ENCODE measurements at regions not wholly inside any gene's neighbourhood (a gene's known extent, or its start where the extent isn't known, plus 50 kb on each side); places are given as distances from the start of the nearest gene placed in this dataset.
A peak's percentile ranks its signal among the peaks of the same experiment; 100 is the strongest.

DNA sequence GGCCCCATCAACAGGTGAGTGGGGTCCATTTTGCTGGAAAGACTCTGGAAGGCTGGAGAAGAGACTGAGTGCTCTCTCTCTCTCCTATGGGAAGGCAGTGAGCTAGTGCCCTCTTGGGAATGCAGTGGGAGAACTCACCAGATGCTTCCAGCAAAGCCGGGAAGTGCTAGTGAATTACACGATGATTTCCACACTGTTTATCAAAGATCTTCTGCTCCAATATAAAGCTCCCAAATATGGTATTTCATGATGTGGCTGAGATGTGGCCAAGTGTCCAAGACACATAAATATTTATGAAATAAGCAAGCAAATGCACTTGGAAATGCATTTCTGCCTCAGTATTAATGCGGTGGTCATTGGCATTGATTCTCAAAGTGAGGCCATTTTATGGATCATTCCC is 135.9 kb downstream of the VAPA start:
- Histone ChIP-seq H3K36me3 (ENCODE audit: control insufficient read depth, insufficient read depth, low read length) (no peaks in the 10 kb centered on the region), H4K20me1 (ENCODE audit: insufficient read depth, low read length) (peaks cover 2% of the 10 kb centered on the region; the same call in 1 of the 2 replicates), H3K18ac (ENCODE audit: low read depth, low read length) (peak overlapping the region; percentile 74), H2BK5ac (ENCODE audit: low read depth, low read length, poor library complexity, severe bottlenecking) (no peak overlapping the region), H3K23ac (ENCODE audit: low read depth, low read length) (peak overlapping the region; percentile 65), H4K8ac (ENCODE audit: low read depth in 2 of 2, low read length in 2 of 2) (peak overlapping the region in 1 of 2 experiments; percentile 61; a peak in 1 of 4 replicates), H3K27ac (ENCODE audit: insufficient read depth, low read length) (peak overlapping the region; percentile 15; the same call in 1 of the 2 replicates), H3K4ac (ENCODE audit: low read depth, low read length) (peak overlapping the region; percentile 91), H3K4me3 (ENCODE audit: insufficient read depth, low read depth, low read length) (no peak overlapping the region), H3K9me1 (ENCODE audit: insufficient read depth, low read length) (peaks cover 17% of the 10 kb centered on the region), H3K4me2 (ENCODE audit: low read depth, low read length) (no peak overlapping the region), H2BK20ac (ENCODE audit: low read depth, low read length) (peak overlapping the region; percentile 90), H3K9ac (ENCODE audit: low read depth, low read length) (no peak overlapping the region), H4K5ac (ENCODE audit: low read depth, low read length) (peak overlapping the region; percentile 70), H3K4me1 (ENCODE audit: control insufficient read depth, insufficient read depth, low read length) (peaks cover 28% of the 10 kb centered on the region), H3K14ac (replicated peaks; ENCODE audit: low read depth, low read length) (peak overlapping the region; percentile 66; the same call in 1 of the 2 replicates), H2BK15ac (ENCODE audit: low read depth, low read length) (peak overlapping the region; percentile 94; the same call in 2 of the 3 replicates), H3K27me3 (ENCODE audit: control insufficient read depth, insufficient read depth, low read length) (no peaks in the 10 kb centered on the region), H3K56ac (ENCODE audit: extremely low read depth, insufficient read depth, low read length) (no peak overlapping the region), H2AFZ (replicated peaks; ENCODE audit: low read length, poor library complexity) (no peak overlapping the region), H3K79me1 (ENCODE audit: low read depth in 1 of 2, low read length in 2 of 2) (no peaks in the 10 kb centered on the region), H4K91ac (ENCODE audit: insufficient read depth, low read depth, low read length) (peak overlapping the region; percentile 84; the same call in 1 of the 2 replicates), H3K9me3 (ENCODE audit: control insufficient read depth, insufficient read depth, low read length) (no peaks in the 10 kb centered on the region), H2BK120ac (ENCODE audit: low read depth, low read length) (peak overlapping the region; percentile 94), H2AK5ac (ENCODE audit: low read depth, low read length) (peak overlapping the region; percentile 53), H2AK9ac (replicated peaks; ENCODE audit: low read depth, low read length, poor library complexity) (no peak overlapping the region)
- dilution Hi-C loops (cut with HindIII; ENCODE audit: low sequenced_read_pairs, unreplicated experiment) (no loop called here), in situ Hi-C loops (cut with MboI; ENCODE audit: low sequenced_read_pairs) (no loop called here), intact Hi-C loops (cut with micrococcal nuclease) (no loop called here)
- WGBS, 2 experiments (ENCODE audit: extremely low coverage in 2 of 2, insufficient read length in 1 of 2): 60% methylated on average over 1 of the region's 3 CpGs; no CpG with 5 or more reads in 1 of the 2 experiments
- no peak for TF ChIP-seq FOS (IDR thresholded peaks at IDR 0.05; ENCODE audit: low read depth, low read length)
- no peak for TF ChIP-seq CHD1 (IDR thresholded peaks at IDR 0.05; ENCODE audit: low read depth, low read length)
- no peak for TF ChIP-seq RAD21 (IDR thresholded peaks at IDR 0.05; ENCODE audit: low read length)
- DNase-seq (peak; percentile 61), ATAC-seq (ENCODE audit: low read depth) (peak; percentile 32)
- CTCF ChIA-PET: interaction anchor here (1.0 kb wide), 1 partner anchor 33 kb away, joined by 3 read pairs; no protein-coding TSS in a partner anchor
- POLR2A ChIA-PET (ENCODE audit: unreplicated experiment): interaction anchor here (0.6 to 0.9 kb wide), 2 partner anchors 33 to 90 kb away, joined by 5 to 6 read pairs; no protein-coding TSS in a partner anchor
- no TSS peak for BruUV-seq (replicated peaks)

All from IMR-90 (cell line).